CD4-positive, alpha-beta T cell treated with Interleukin-10 for 1 hour (primary cell): ENCODE measurements at regions not wholly inside any gene's neighbourhood (a gene's known extent, or its start where the extent isn't known, plus 50 kb on each side); places are given as distances from the start of the nearest gene placed in this dataset.
"Not testable (repeated sequence)": the region's sequence is repeated elsewhere in the genome, so short reads cannot be mapped to it uniquely, and the experiment has no call there.

Experiments used
- DNase-seq: peaks from one replicate; pipeline ENCODE4 v3.0.0-alpha.2; 2020

DNA sequence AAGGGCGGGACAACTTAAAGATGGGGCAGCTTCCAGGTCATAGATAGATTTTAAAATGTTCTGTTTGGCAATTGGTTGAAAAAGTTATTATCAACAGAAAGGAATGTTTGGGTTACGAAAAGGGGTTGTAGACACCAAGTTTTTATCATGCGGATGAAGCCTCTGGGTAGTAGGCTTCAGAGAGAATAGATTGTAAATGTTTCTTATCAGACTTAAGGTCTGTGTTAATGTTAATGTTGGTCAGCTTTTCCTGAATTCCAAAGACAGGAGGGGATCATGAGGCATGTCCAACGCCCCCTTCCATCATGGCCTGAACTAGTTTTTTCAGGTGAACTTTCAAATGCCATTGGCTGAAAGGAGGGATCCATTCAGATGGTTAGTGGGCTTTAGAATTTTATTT, 84.2 kb upstream of the KIF5B start:
- no peak for DNase-seq

DNA sequence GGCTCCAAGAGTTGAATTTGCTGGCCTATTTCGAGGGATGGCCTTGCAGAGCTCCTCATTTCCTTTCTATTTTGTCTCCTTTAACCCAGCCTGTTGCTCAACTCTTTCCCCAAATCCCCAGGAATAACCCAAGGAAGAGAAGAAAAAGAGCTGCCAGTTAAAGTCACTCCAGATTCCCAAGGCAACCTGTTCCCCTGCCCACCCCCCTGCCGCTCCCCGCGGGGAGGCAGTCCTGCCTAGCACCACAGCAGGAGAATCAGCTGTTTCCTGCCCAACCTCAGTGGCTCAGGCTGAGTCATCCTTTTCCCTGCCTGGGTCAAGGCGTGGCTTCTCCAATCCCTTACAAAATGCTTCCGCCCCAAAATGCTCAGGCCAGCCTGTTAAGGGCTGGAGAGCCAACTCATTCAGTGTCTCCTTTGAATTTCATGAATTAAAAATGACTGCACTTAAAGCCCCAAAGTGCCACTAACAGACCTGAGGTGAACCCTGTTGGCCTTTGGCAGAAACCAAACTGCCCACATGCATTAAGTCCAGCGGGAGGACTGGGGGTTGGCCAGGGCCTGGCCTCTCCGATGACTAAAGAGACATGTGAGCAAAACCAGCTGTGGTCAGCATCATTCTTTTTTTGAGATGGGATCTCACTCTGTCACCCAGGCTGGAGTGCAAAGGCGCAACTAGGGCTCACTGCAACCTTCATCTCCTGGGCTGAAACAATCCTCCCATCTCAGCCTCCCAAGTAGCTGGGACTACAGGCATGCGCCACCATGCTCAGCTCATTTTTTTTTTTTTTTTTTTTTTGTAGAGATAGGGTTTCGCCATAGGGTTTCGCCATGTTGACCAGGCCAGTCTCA, 83.2 kb upstream of the KIF5B start:
- no peak for DNase-seq

DNA sequence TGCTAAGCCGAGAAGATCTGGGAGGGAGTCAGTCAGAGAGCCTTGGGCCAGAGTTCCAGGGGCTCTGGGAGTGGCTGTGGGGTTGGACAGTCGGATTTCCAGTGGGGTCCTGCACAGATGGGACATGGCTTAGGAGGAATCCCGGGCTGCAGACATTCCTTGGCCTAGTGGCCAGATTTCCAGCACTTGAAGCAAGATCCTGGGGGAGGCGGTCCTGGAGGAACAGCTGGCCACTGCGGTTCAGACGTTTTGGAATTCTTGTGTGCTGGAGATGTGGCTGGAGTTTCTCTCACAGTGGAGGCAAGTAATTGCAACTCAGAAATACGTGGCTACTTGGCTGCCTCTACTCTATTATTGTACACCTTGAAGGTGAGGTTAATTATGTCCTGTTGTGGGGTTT, 80.7 kb upstream of the KIF5B start:
- DNase-seq: not testable (repeated sequence)

DNA sequence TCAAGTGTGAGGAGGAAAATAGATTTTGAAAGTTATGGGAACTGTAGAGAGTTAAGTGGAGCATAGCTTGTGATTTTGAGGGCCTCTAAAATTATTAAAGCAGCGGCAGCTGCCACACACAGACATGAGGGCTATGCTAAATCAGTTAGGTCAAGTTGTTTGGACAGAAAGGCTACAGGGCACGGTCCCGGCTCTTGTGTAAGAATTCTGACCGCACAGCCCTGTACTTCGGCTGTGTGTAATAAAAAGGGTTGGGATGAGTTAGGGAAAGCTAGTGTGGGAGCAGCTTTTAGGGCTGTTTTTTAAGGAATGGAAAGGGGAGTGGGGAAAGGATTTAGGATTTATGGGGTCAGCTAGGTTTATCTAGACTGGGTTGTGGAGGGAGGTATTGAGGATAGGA, 79.6 kb upstream of the KIF5B start:
- not testable (repeated sequence) for DNase-seq

DNA sequence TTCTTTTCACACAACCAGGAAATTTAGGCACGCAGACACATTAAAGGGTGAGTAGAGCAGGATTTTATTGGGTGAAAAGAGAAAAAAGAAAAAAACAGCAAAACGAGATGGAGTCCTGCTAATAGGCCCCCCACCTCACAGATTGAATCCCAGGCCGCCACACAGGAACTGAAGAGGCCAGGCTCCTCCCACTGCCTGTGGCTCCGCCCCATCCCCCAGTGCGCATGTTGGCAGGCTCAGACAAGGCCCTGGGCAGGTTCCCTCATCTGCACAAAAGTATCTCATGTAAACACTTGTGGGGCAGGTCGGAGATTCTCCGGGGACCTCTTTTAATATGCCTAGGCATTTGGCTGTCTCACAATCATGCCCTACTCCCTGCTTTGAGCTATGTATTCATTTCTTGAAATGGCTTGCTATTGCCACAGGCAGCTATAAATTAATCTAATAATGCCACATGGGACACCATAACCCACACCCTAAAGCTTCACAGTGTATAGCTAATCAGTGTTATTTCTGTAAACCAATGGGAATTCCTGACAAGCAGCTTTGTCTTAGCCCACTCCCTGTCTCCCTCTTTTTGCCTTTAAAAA, 76.2 kb upstream of the KIF5B start:
- DNase-seq: no peak

DNA sequence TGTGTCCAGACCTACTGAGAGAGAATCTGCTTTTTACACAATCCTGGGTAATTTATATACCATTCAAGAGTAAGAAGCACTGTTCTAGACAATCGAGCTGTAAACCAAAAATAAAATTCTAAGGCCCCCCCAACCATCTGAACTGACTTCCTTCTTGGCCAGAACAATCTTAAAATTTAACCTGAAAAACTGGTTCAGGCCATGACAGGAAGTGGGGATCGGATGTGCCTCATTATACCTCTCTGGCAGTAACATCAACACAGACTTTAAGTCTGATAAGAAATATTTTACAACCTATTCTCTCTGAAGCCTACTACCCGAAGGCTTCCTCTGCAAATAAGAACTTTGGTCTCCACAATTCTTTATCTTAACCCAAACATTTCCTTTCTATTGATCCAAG, 75.2 kb upstream of the KIF5B start:
- DNase-seq: no peak

DNA sequence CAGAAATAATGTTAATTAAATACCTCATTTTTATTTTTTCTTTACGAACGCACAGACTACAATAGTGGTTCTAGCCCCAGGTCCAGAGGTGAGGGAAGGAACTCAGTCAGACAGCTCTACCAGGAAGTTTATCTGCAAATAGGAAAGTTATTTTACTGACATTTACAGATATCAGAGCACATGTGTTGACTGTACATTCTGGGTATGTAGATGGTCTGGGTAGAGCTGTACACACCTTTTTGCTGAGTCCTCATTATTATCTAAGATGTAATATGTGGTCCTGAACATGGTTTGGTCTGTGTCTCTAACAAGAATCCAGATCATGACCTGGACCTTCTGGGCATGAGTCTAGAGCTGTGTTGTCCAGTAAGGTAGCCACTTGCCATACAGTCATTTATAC, 74.6 kb upstream of the KIF5B start:
- no peak for DNase-seq

DNA sequence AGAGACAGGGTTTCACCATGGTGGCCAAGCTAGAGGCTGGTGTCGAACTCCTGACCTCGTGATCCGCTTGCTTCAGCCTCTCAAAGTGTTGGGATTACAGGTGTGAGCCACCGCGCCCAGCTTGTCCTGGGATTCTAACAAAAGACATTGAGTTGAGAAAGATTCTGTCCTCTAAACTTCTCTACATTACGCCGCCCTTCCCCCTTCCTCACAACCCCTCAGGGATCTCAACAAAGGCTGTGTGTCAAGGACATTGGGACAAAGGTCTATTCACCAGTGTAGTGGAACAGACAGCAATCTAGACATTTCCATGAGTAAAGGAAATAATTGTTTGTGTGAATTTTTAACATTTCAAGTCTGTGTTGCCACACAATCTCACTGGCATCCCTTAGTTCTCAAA, 68.8 kb upstream of the KIF5B start:
- DNase-seq: no peak

DNA sequence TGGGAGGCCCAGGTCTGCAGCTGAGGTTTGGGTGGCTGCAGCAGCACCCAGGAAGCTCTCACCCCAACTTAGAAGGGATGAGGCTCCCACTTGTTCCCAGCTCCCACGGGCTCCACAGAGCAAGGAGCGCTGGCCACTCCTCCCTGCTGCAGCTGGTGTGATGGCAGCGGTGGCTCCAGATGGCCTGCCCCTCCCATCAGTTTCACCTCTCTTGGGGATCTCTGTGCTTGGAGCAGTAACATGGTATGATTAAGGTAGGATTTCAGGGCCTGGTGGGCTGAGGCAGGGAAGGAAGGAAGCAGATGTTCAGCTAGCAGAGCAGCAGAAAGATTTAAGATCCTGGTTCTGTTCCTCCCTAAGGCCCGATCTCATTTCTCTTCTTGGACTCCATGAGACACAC, 66.8 kb upstream of the KIF5B start:
- no peak for DNase-seq

DNA sequence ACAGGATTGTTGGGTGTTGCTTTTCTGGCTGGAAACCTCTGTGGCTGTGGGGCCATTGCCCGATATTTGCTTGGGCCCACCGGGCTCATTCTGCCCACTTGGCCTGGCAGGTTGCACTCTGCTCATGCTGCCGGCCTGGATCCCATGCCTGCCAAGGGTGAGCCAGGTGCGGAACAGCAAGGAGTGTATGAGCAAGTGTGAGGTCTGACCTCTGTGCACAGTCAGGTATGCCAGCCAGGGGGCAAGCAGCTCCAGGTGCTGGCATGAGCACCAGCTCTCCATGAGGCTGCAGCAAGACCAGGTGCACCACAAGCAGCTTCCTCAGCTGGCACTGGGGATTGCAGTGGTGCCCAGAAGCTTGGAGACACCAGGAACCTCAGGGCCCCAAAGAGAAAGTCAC, 65.4 kb upstream of the KIF5B start:
- no peak for DNase-seq

DNA sequence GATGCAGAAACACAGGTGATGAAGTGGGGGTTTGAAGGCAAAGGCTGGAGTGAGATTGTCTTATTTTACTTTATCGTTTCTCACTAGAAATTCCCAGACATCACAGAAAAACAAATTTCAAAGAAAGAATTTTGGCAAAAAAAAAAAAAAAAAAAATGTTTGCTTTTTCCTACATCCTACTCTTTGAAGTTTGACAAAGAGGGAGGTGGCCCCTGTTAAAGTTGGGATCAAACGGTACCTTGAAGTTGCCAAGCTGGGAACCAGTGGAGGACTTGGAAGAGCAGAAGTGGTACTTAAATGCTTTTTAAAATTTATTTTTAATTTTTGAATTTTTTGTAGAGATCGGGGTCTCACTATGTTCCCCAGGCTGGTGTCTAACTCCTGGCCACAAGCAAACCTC, 63.9 kb upstream of the KIF5B start:
- DNase-seq: no peak

DNA sequence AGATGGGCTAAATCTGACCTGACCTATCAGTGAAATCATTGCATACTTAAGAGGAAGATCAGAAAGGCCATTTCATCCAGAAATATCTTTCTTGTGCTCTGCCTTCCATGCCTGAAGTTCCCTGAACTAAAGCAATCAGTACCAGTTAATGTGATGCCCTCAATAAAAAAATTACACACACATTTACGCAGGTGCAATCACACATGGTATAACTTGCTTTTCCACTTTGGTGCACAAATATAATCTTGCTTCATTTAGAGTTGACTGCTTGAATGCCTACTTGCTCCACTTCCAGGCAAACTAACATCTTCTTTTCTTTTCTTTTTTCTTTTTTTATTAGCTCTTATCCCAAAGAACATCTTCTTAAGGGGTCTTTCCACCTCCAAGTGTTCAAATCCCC, 58.3 kb upstream of the KIF5B start:
- DNase-seq: no peak

DNA sequence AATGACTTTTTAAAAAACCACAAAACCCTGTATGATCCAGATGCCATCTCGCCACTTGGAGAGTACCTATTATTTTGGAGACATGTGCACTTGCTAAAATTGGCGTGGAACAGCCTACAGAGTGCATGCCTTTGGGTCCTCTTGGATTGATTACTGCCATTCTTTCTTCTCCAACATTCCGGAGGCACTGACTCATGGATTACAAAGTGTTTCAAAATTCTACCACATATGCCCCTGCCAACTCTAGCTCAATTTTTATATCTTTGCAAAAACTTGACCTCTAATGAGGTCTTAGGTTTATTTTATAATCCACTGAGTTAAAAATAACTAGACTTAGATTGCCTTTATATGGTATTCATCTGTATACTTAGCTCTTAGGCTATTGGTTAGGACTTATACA, 55.8 kb upstream of the KIF5B start:
- DNase-seq: no peak

DNA sequence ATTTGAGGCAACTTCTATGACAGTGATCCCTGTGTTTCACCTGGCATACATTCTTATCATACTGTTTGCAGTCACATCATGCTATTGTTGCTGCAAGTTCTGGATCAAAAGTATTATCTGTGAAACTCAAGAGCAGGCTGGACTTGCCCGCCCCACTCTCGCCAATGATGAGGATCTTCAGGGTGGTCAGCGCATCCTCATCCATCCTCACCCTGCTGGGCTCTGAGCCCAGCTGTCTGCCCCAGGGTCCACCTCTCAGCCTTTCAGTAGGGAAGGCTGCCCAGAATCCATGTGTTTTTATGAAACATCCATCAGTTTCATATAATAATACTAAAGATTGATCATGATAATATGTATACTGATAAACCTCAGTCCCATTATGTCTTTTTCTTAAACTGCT, 55.4 kb upstream of the KIF5B start:
- no peak for DNase-seq

DNA sequence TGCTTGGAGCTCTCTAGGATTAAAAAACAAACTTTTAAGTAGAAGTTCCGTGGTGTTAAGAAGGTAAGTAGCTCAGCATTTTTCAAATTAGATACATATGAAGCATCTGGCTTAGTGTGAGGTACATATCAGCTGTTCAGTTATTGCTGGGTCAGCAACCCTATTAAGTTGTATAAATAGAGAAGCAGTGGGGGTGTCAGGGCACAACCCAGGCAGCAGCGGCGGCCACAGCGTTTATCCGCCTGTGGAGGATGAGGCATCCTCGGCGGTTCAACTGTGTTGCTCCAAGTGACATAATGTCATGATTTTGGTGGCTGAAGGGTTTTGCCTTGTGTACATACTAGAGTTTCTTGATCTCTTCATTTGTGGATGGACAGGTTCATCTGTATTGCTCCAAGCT, 54.6 kb upstream of the KIF5B start:
- no peak for DNase-seq

DNA sequence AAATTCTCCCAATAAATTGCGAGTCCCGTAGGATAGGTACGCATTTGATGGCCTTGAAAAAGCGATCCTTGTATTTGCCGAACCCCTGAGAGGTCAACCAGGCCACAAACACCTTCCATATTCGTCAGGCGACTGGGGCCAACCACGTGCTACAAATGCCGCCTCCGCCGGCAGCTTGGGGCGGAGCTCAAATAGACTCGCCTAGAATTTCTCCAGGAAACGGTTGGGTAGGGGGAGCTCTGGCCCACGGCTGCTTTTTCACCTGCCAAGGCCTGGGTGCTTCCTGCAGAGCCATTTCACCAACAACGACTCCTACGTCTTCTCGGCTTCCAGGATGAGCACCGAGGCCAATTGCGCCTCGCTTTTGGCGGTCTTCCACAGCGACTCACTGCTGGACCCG, 53.4 kb upstream of the KIF5B start:
- no peak for DNase-seq
